ENCODE measurements at regions not wholly inside any gene's neighbourhood (a gene's known extent, or its start where the extent isn't known, plus 50 kb on each side); places are given as distances from the start of the nearest gene placed in this dataset.

GRCh38 chr14:28300356-28300755 is 466.2 kb upstream of the FOXG1 start:
- H3K4me1 ChIP-seq (ENCODE audit: control insufficient read depth, extremely low read depth, insufficient read depth, low read length) = no peaks in the 10 kb centered on the region
- FAIRE-seq (no peak), DNase-seq (ENCODE audit: low read depth, low spot score) (no peak)
- H2AFZ ChIP-seq (ENCODE audit: control insufficient read depth, low read length) = no peak overlapping the region
- TF ChIP-seq CTCF (optimal IDR thresholded peaks at IDR 0.05 in 1 of 3, IDR thresholded peaks at IDR 0.05 in 1 of 3, conservative IDR thresholded peaks at IDR 0.05 in 1 of 3; ENCODE audit: extremely low read depth in 1 of 3, insufficient read depth in 2 of 3, low read length in 3 of 3) (no peak), EZH2 (IDR thresholded peaks at IDR 0.05; ENCODE audit: low read length) (no peak)
- H3K9ac ChIP-seq (ENCODE audit: control insufficient read depth, extremely low read depth, insufficient read depth, low read length) = no peak overlapping the region
- peaks cover 3% of the 10 kb centered on the region for H3K9me3 ChIP-seq (ENCODE audit: control insufficient read depth, low read depth, low read length)
- H3K4me2 ChIP-seq (ENCODE audit: control insufficient read depth, extremely low read depth, insufficient read depth, low read depth, low read length) = no peak overlapping the region
- H3K36me3 ChIP-seq (ENCODE audit: control insufficient read depth in 2 of 2, extremely low read depth in 1 of 2, insufficient read depth in 2 of 2, low read length in 2 of 2) = no peaks in the 10 kb centered on the region
- H3K27me3 ChIP-seq (ENCODE audit: control insufficient read depth, extremely low read depth, insufficient read depth, low read length) = no peaks in the 10 kb centered on the region
- H4K20me1 ChIP-seq (ENCODE audit: control insufficient read depth, extremely low read depth, insufficient read depth, low read length) = no peaks in the 10 kb centered on the region
- H3K79me2 ChIP-seq (ENCODE audit: control insufficient read depth, insufficient read depth, low read length) = no peaks in the 10 kb centered on the region
- dilution Hi-C loops (cut with MboI; ENCODE audit: extremely low pct_ligation_motif_present, low sequenced_read_pairs) = no loop called here
- no peak overlapping the region for H3K27ac ChIP-seq (ENCODE audit: control insufficient read depth, insufficient read depth, low read length)
- no peaks in the 10 kb centered on the region for H3K9me1 ChIP-seq (ENCODE audit: control insufficient read depth, extremely low read depth, insufficient read depth, low read length)
- no peak overlapping the region for H3K4me3 ChIP-seq (ENCODE audit: control insufficient read depth in 2 of 3, extremely low read depth in 1 of 3, insufficient read depth in 2 of 3, low read depth in 1 of 3, low read length in 3 of 3)

GRCh38 chr14:28301179-28301578 is 465.4 kb upstream of the FOXG1 start:
- Histone ChIP-seq H4K20me1 (ENCODE audit: control insufficient read depth, extremely low read depth, insufficient read depth, low read length) (no peaks in the 10 kb centered on the region), H3K27me3 (ENCODE audit: control insufficient read depth, extremely low read depth, insufficient read depth, low read length) (no peaks in the 10 kb centered on the region), H3K9ac (ENCODE audit: control insufficient read depth, extremely low read depth, insufficient read depth, low read length) (no peak overlapping the region), H3K27ac (ENCODE audit: control insufficient read depth, insufficient read depth, low read length) (no peak overlapping the region), H3K4me2 (ENCODE audit: control insufficient read depth, extremely low read depth, insufficient read depth, low read depth, low read length) (no peak overlapping the region), H2AFZ (ENCODE audit: control insufficient read depth, low read length) (no peak overlapping the region), H3K9me1 (ENCODE audit: control insufficient read depth, extremely low read depth, insufficient read depth, low read length) (no peaks in the 10 kb centered on the region), H3K4me1 (ENCODE audit: control insufficient read depth, extremely low read depth, insufficient read depth, low read length) (no peaks in the 10 kb centered on the region), H3K4me3 (ENCODE audit: control insufficient read depth in 2 of 3, extremely low read depth in 1 of 3, insufficient read depth in 2 of 3, low read depth in 1 of 3, low read length in 3 of 3) (no peak overlapping the region), H3K79me2 (ENCODE audit: control insufficient read depth, insufficient read depth, low read length) (no peaks in the 10 kb centered on the region), H3K9me3 (ENCODE audit: control insufficient read depth, low read depth, low read length) (peaks cover 3% of the 10 kb centered on the region), H3K36me3 (ENCODE audit: control insufficient read depth in 2 of 2, extremely low read depth in 1 of 2, insufficient read depth in 2 of 2, low read length in 2 of 2) (no peaks in the 10 kb centered on the region)
- DNase-seq (ENCODE audit: low read depth, low spot score) (no peak), FAIRE-seq (no peak)
- TF ChIP-seq EZH2 (IDR thresholded peaks at IDR 0.05; ENCODE audit: low read length) (no peak), CTCF (optimal IDR thresholded peaks at IDR 0.05 in 1 of 3, IDR thresholded peaks at IDR 0.05 in 1 of 3, conservative IDR thresholded peaks at IDR 0.05 in 1 of 3; ENCODE audit: extremely low read depth in 1 of 3, insufficient read depth in 2 of 3, low read length in 3 of 3) (no peak)
- dilution Hi-C loops (cut with MboI; ENCODE audit: extremely low pct_ligation_motif_present, low sequenced_read_pairs) = no loop called here

Data from keratinocyte (primary cell).